ENCODE measurements at regions not wholly inside any gene's neighbourhood (a gene's known extent, or its start where the extent isn't known, plus 50 kb on each side); places are given as distances from the start of the nearest gene placed in this dataset.

DNA sequence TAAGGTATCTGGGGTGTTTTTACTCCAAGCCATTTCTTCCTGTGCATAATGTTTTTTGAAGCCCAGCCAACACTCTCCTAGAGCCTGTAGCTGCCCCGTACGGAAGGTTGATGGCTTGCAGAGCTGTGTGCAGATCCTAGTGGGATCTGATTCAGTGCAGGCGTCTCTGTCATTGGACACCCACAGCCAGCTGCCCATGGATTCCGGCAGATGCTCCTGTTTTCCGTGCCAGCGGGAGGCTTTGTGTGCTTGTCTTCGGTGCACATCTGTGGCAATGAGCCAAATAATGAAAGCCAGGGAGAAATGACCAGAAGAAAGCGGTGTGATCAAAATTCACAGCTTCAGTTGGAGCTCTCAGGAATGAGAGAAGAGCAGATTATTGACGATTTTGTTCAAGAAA lies 426.4 kb downstream of the TYW1 start:
- TF ChIP-seq, protein P1, sequence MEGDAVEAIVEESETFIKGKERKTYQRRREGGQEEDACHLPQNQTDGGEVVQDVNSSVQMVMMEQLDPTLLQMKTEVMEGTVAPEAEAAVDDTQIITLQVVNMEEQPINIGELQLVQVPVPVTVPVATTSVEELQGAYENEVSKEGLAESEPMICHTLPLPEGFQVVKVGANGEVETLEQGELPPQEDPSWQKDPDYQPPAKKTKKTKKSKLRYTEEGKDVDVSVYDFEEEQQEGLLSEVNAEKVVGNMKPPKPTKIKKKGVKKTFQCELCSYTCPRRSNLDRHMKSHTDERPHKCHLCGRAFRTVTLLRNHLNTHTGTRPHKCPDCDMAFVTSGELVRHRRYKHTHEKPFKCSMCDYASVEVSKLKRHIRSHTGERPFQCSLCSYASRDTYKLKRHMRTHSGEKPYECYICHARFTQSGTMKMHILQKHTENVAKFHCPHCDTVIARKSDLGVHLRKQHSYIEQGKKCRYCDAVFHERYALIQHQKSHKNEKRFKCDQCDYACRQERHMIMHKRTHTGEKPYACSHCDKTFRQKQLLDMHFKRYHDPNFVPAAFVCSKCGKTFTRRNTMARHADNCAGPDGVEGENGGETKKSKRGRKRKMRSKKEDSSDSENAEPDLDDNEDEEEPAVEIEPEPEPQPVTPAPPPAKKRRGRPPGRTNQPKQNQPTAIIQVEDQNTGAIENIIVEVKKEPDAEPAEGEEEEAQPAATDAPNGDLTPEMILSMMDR (IDR thresholded peaks at IDR 0.05): no peak
- TF ChIP-seq POLR2A (IDR thresholded peaks at IDR 0.05): no peak
